ENCODE measurements at regions not wholly inside any gene's neighbourhood (a gene's known extent, or its start where the extent isn't known, plus 50 kb on each side); places are given as distances from the start of the nearest gene placed in this dataset.

GRCh38 chr10:131644864-131645658 lies 255.7 kb upstream of the PPP2R2D start:
- in situ Hi-C loops (cut with MboI) = no loop called here

More at GRCh38 chr10:131644864-131645658, 255.7 kb upstream of the PPP2R2D start:
- WGBS (ENCODE audit: insufficient coverage, insufficient replicate concordance, low lambda C conversion rate, missing lambda C conversion rate) = 18% methylated on average over 12 of the region's 12 CpGs
- FAIRE-seq (no peak), ATAC-seq (peak; percentile 43), DNase-seq (ENCODE audit: low read depth, low spot score) (no peak)
- H3K27me3 ChIP-seq (replicated peaks in 1 of 2; ENCODE audit: control insufficient read depth in 2 of 2, insufficient read depth in 2 of 2, low read length in 1 of 2) = no peaks in the 10 kb centered on the region
- no peaks in the 10 kb centered on the region for H3K36me3 ChIP-seq (ENCODE audit: control insufficient read depth in 2 of 2, insufficient read depth in 2 of 2, low read length in 1 of 2)
- RAD21 ChIA-PET (ENCODE audit: unreplicated experiment) = no interaction called here
- CTCF ChIA-PET = no interaction called here
- no peak for TF ChIP-seq NFXL1 (IDR thresholded peaks at IDR 0.05; ENCODE audit: borderline replicate concordance)
- no peak for TF ChIP-seq ZNF687 (IDR thresholded peaks at IDR 0.05)
- no peak for TF ChIP-seq PAX5 (IDR thresholded peaks at IDR 0.05; ENCODE audit: borderline replicate concordance, low read depth, low read length)
- TF ChIP-seq GABPA (IDR thresholded peaks at IDR 0.05; ENCODE audit: low read depth) = no peak
- 0 out of 4 replicates have a peak, but pooled peaks of 1 of the 2 experiments have one; percentile 13 for TF ChIP-seq BHLHE40 (IDR thresholded peaks at IDR 0.05; ENCODE audit: borderline replicate concordance in 1 of 2, low read depth in 2 of 2, low read length in 1 of 2)
- no peak for TF ChIP-seq PAX8 (IDR thresholded peaks at IDR 0.05)
- peak; percentile 49; the same call in 1 of the 2 replicates for TF ChIP-seq IKZF1 (conservative IDR thresholded peaks at IDR 0.05)
- 0 out of 2 replicates have a peak, but pooled peaks have one; percentile 41 for TF ChIP-seq MTA2 (IDR thresholded peaks at IDR 0.05; ENCODE audit: low read depth)
- TF ChIP-seq NR2C1 (IDR thresholded peaks at IDR 0.05) = no peak
- TF ChIP-seq NR2F1 (conservative IDR thresholded peaks at IDR 0.05) = peak; percentile 91
- TF ChIP-seq JUNB (IDR thresholded peaks at IDR 0.05) = no peak
- TF ChIP-seq CBX3 (IDR thresholded peaks at IDR 0.05; ENCODE audit: borderline replicate concordance, low read depth) = no peak
- TF ChIP-seq NFYA (IDR thresholded peaks at IDR 0.05; ENCODE audit: borderline replicate concordance, low read depth, low read length) = no peak
- no peak for TF ChIP-seq ATF2 (IDR thresholded peaks at IDR 0.05; ENCODE audit: low read length)
- H3K9ac ChIP-seq (ENCODE audit: control insufficient read depth, insufficient read depth, low read length) = no peak overlapping the region
- peaks cover 18% of the 10 kb centered on the region for H3K4me1 ChIP-seq (ENCODE audit: control insufficient read depth, insufficient read depth, low read length)
- H3K4me2 ChIP-seq (ENCODE audit: control insufficient read depth, insufficient read depth) = no peak overlapping the region
- BruUV-seq (replicated peaks) = no TSS peak
- H4K20me1 ChIP-seq (ENCODE audit: control insufficient read depth, insufficient read depth) = no peaks in the 10 kb centered on the region
- intact Hi-C loops (cut with micrococcal nuclease; ENCODE audit: unreplicated experiment) = no loop called here
- H3K27ac ChIP-seq (ENCODE audit: control insufficient read depth, insufficient read depth) = no peak overlapping the region
- SMC1A ChIA-PET (ENCODE audit: uncharacterized antibody, unreplicated experiment) = no interaction called here
- H3K4me3 ChIP-seq = no peak overlapping the region
- H3K9me3 ChIP-seq (replicated peaks; ENCODE audit: control insufficient read depth, insufficient read depth, low read length) = peaks cover under 1% of the 10 kb centered on the region
- POLR2A ChIA-PET = no interaction called here
- no peak overlapping the region for H2AFZ ChIP-seq (ENCODE audit: control insufficient read depth, low read depth, low read length)
- H3K79me2 ChIP-seq (ENCODE audit: control insufficient read depth, insufficient read depth, low read length) = no peaks in the 10 kb centered on the region
